Nephron (organoid): ENCODE measurements at regions not wholly inside any gene's neighbourhood (a gene's known extent, or its start where the extent isn't known, plus 50 kb on each side); places are given as distances from the start of the nearest gene placed in this dataset.

Source experiments
- H3K27ac Mint-ChIP-seq, 3 experiments: 2 replicates each; pipeline ENCODE4 v1.8.0; 2020; ENCODE audit warnings: mixed read lengths in 3 of 3, mild to moderate bottlenecking in 2 of 3, moderate library complexity in 1 of 3
- H3K27me3 Mint-ChIP-seq: 2 replicates; pipeline ENCODE4 v1.8.0; 2021; ENCODE audit warnings: low read depth, mild to moderate bottlenecking, moderate library complexity, mixed read lengths
- H3K36me3 Mint-ChIP-seq: 2 replicates; pipeline ENCODE4 v1.8.0; 2020; ENCODE audit warnings: low read depth, mixed read lengths
- H3K4me1 Mint-ChIP-seq: 2 replicates; pipeline ENCODE4 v1.8.0; 2020; ENCODE audit warnings: mixed read lengths
- H3K4me3 Mint-ChIP-seq, 3 experiments: 2 replicates each; pipeline ENCODE4 v1.8.0; 2020; ENCODE audit warnings: mild to moderate bottlenecking in 3 of 3, mixed read lengths in 3 of 3, moderate library complexity in 2 of 3
- H3K9me3 Mint-ChIP-seq: 2 replicates; pipeline ENCODE4 v1.8.0; 2020; ENCODE audit warnings: mixed read lengths
- CTCF ChIP-seq, 3 experiments: fragments of 200-600 bp; sonication (generic); IDR thresholded peaks; one replicate each; pipeline ENCODE4 v1.5.0; 2021; ENCODE audit warnings: antibody characterized with exemption in 3 of 3; ENCODE audit not compliant: unreplicated experiment in 3 of 3

DNA sequence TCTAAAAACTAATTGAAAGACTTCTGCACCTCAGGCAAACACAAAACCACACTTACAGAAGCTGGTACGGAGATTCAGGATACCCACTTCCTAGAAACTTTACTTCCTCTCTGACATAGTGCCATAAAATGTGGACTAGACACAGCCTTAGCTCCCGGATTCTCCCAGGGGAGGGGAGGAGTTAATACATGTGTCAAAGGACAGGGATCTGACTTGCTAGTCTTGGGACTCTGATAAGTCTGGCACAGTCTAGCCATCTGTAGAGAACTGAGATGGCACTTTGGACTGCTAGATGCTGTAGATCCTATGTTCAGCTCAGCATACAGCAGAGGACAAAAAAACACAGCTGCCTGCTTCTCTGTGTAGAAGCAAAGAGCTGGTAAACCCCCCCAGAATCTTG lies 769.8 kb upstream of the MIR17HG start:
- no peaks in the 10 kb centered on the region for H3K9me3 Mint-ChIP-seq
- no peaks in the 10 kb centered on the region for H3K4me1 Mint-ChIP-seq
- no peak overlapping the region for H3K27ac Mint-ChIP-seq
- TF ChIP-seq CTCF (IDR thresholded peaks at IDR 0.05; ENCODE audit: unreplicated experiment in 3 of 3): no peak
- no peaks in the 10 kb centered on the region for H3K36me3 Mint-ChIP-seq
- H3K27me3 Mint-ChIP-seq: no peaks in the 10 kb centered on the region
- no peak overlapping the region for H3K4me3 Mint-ChIP-seq

DNA sequence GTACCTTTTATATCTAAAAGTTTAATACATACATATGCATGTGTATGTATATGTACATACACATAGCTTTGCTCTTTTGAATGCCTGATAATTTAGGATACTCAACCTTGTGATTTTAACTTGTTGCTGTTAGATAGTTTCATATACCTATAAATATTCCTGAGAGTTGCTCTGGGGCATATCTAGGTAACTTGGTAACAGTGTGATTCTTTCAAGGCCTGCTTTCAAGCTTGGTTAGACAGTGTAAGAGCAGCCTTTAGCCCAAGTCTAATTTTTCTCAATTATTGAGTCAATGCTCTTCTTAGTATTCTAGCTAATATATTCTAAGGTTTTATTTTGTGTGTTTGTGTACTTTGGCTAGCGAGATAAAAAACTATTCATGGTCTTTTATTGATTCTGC lies 762.1 kb upstream of the MIR17HG start:
- no peaks in the 10 kb centered on the region for H3K4me1 Mint-ChIP-seq
- H3K4me3 Mint-ChIP-seq: no peak overlapping the region
- H3K27me3 Mint-ChIP-seq: no peaks in the 10 kb centered on the region
- H3K36me3 Mint-ChIP-seq: no peaks in the 10 kb centered on the region
- H3K27ac Mint-ChIP-seq: no peak overlapping the region
- TF ChIP-seq CTCF (IDR thresholded peaks at IDR 0.05; ENCODE audit: unreplicated experiment in 3 of 3): no peak
- no peaks in the 10 kb centered on the region for H3K9me3 Mint-ChIP-seq

- no peak for TF ChIP-seq CTCF (IDR thresholded peaks at IDR 0.05; ENCODE audit: unreplicated experiment in 3 of 3)
- Mint-ChIP-seq H3K36me3 (no peaks in the 10 kb centered on the region), H3K27ac (no peak overlapping the region), H3K4me1 (no peaks in the 10 kb centered on the region), H3K27me3 (no peaks in the 10 kb centered on the region), H3K4me3 (no peak overlapping the region), H3K9me3 (peaks cover 3% of the 10 kb centered on the region)
These were observed 756.1 kb upstream of the MIR17HG start for GRCh38 chr13:90591260-90591926.

- no peak for TF ChIP-seq CTCF (IDR thresholded peaks at IDR 0.05; ENCODE audit: unreplicated experiment in 3 of 3)
- Mint-ChIP-seq H3K4me3 (no peak overlapping the region), H3K27me3 (no peaks in the 10 kb centered on the region), H3K27ac (no peak overlapping the region), H3K36me3 (no peaks in the 10 kb centered on the region), H3K9me3 (peaks cover 3% of the 10 kb centered on the region), H3K4me1 (no peaks in the 10 kb centered on the region)
These were observed 755.6 kb upstream of the MIR17HG start for GRCh38 chr13:90591927-90592268.

- no peaks in the 10 kb centered on the region for H3K36me3 Mint-ChIP-seq
These were observed 754.5 kb upstream of the MIR17HG start for GRCh38 chr13:90592943-90593342.

More at GRCh38 chr13:90592943-90593342, 754.5 kb upstream of the MIR17HG start:
- H3K9me3 Mint-ChIP-seq: peaks cover 3% of the 10 kb centered on the region
- no peaks in the 10 kb centered on the region for H3K27me3 Mint-ChIP-seq
- TF ChIP-seq CTCF (IDR thresholded peaks at IDR 0.05; ENCODE audit: unreplicated experiment in 3 of 3): no peak
- no peak overlapping the region for H3K27ac Mint-ChIP-seq
- no peaks in the 10 kb centered on the region for H3K4me1 Mint-ChIP-seq
- no peak overlapping the region for H3K4me3 Mint-ChIP-seq
